C4-2B (cell line): ENCODE measurements at regions not wholly inside any gene's neighbourhood (a gene's known extent, or its start where the extent isn't known, plus 50 kb on each side); places are given as distances from the start of the nearest gene placed in this dataset.

Source experiments
- CTCF ChIP-seq: fragments of 450-650 bp; conservative IDR thresholded peaks from 2 replicates; pipeline ENCODE4 v1.5.1; 2017; ENCODE audit warnings: mild to moderate bottlenecking
- ZFX ChIP-seq: fragments of 450-650 bp; IDR thresholded peaks from 2 replicates; pipeline ENCODE4 v1.6.1; 2017

DNA sequence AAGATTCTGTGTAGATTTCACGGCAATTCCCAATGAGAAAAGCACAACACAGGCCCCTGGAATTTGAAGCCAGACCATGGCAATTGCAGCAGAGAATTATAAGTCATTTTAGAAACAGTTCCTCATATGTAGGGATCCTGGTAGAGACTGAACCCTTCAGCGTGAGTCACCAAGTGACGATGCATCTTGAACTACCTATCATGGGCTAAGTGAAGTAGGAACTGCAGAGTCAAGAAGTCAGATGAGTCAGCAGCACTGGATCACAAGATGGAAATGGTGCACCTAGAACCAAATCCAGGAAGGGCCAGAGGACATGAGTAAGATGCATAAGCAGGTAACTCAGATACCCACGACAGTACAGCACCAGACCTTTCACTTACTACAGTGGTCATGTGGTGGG lies 140.0 kb upstream of the TPK1 start:
- TF ChIP-seq CTCF (no peak), ZFX (no peak)
